Endothelial cell of umbilical vein (primary cell): ENCODE measurements at regions not wholly inside any gene's neighbourhood (a gene's known extent, or its start where the extent isn't known, plus 50 kb on each side); places are given as distances from the start of the nearest gene placed in this dataset.

Experiments
- CTCF ChIP-seq, 2 donors: IDR thresholded peaks; 1 replicate in 1 of 2; 2 replicates in 1 of 2; pipeline ENCODE4 v1.5.1; 2011; ENCODE audit warnings: low read length in 2 of 2, mild to moderate bottlenecking in 2 of 2, moderate library complexity in 2 of 2, control low read depth in 1 of 2, inconsistent platforms in 1 of 2, low read depth in 1 of 2; ENCODE audit not compliant: insufficient read depth in 1 of 2; ENCODE audit errors: extremely low read depth in 1 of 2
- EZH2 ChIP-seq: IDR thresholded peaks from 2 replicates; pipeline ENCODE4 v1.6.1; 2012; ENCODE audit warnings: borderline replicate concordance, low read depth, mild to moderate bottlenecking, moderate library complexity, low read length, inconsistent platforms; ENCODE audit not compliant: severe bottlenecking
- FOS ChIP-seq: IDR thresholded peaks from 2 replicates; pipeline ENCODE4 v1.6.1; 2011; ENCODE audit warnings: mild to moderate bottlenecking, low read length, moderate library complexity, borderline replicate concordance; ENCODE audit not compliant: insufficient read depth
- GATA2 ChIP-seq: IDR thresholded peaks from 2 replicates; pipeline ENCODE4 v1.7.0; 2011; ENCODE audit warnings: low read depth, mild to moderate bottlenecking, moderate library complexity, mixed read lengths, low read length; ENCODE audit not compliant: insufficient read length, insufficient read depth
- JUN ChIP-seq: IDR thresholded peaks from 2 replicates; pipeline ENCODE4 v1.6.1; 2011; ENCODE audit warnings: borderline replicate concordance, low read depth; ENCODE audit not compliant: insufficient read length, insufficient read depth
- MAX ChIP-seq: IDR thresholded peaks from 2 replicates; pipeline ENCODE4 v1.6.1; 2011; ENCODE audit not compliant: insufficient read depth, insufficient read length
- POLR2A ChIP-seq: IDR thresholded peaks from 2 replicates; pipeline ENCODE4 v1.6.1; 2012; ENCODE audit warnings: low read depth, mild to moderate bottlenecking, control low read depth, low read length
- POLR2AphosphoS5 ChIP-seq: IDR thresholded peaks from 2 replicates; pipeline ENCODE4 v1.6.1; 2012; ENCODE audit warnings: low read depth, mild to moderate bottlenecking, control low read depth, low read length, moderate library complexity; ENCODE audit not compliant: insufficient read depth

GRCh38 chr18:14930576-14930975 lies 182.6 kb downstream of the ANKRD30B start:
- TF ChIP-seq CTCF (IDR thresholded peaks at IDR 0.05; ENCODE audit: extremely low read depth in 1 of 2, insufficient read depth in 1 of 2, low read depth in 1 of 2, low read length in 2 of 2) (no peak), POLR2AphosphoS5 (no peak), POLR2A (no peak), EZH2 (no peak), FOS (no peak), GATA2 (no peak), MAX (no peak), JUN (no peak)
